ENCODE measurements at regions not wholly inside any gene's neighbourhood (a gene's known extent, or its start where the extent isn't known, plus 50 kb on each side); places are given as distances from the start of the nearest gene placed in this dataset.
"Not testable (repeated sequence)": the region's sequence is repeated elsewhere in the genome, so short reads cannot be mapped to it uniquely, and the experiment has no call there.

DNA sequence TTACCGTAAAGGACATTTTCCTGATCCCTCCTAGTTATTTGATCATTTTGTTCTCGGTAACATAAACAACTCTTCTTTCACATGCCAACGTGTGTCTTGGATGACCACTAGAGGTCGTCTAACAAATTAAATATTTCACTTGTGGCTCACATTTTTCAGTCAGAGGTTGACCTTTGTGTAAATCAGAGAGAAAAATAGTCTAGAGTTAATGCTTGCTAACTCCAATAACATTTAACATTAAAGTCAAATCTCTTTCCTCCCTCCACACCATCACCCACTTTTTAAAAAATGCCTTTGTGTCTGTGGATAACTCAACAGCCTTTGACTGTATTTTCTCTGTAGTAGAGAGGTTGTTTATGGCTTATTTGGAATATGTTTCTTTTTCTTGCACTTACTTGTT lies 220.5 kb upstream of the B3GALT2 start:
- peak; percentile 79 for DNase-seq

DNA sequence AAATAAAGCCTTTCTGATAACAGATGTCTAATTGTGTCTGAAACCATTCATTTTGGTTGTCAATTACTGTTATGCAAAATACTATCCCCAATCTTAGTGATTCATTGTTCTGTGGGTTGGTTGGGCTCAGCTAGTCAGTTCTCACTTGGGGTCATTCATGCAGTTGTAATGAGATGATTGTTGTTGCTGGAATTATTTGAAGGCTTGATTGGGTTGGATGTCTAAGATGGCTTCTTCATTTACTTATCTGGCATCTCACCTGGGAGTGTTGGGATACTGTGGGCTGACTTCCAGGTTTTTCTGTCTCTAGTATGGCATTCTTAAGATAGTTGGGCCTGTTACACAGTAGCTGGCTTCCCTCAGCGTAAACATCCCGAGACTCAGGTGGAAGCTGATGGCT lies 217.8 kb upstream of the B3GALT2 start:
- peak; percentile 28 for DNase-seq

DNA sequence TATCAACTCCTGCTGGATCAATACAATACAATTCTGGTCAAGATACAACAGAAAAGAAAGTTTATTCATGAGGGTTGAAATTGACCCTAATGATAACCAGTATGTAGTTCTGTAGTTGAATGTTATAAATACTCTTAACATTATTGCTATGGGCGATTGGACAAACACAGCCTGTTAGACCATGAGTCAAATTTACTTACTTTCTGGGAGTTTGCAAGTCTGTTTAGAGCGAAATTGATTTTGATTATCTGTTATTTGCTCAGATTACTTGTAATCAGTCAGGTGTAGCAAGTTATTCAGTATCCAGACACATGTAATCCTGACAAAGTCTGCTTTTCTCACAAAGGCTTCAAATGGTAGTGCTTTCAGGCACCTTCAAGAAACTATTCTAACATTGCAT lies 216.6 kb upstream of the B3GALT2 start:
- DNase-seq, result peak; percentile 41

DNA sequence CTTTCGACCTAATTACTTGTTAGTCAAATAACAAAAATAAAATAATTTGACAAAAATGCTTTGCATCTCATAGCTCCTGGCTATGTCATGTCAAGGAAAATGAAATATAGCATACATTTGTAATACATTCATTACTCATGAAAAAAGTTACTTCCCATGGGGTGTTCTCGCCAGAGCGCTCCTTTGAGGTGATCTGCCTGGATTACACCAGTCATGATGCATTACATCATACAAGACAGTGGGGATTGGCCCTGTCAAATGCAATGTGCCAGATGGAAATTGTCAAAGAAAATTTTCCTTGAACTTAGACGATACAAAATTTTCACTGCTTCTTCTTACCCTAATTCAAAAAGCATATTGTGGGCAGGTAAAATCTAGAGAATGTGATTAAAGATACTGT lies 215.6 kb upstream of the B3GALT2 start:
- DNase-seq, result no peak

DNA sequence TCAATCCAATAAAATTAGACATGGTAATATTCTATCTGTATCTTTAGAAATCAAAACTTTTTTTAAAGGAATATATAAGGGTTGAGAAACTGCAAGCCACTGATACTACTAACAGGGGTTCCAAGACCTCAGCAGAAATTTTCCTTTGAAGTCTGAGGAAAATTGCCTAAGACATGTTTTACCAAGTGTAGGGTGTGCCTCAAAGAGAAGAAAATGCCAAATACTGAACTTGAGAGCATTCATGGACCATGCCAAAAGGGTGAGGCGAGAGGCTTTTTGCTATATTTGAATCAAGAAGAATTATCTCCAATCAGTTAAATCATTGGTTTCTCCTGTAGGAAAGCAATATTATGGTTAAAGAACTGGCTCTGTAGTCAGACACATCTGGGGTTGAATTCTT lies 207.9 kb upstream of the B3GALT2 start:
- no peak for DNase-seq

DNA sequence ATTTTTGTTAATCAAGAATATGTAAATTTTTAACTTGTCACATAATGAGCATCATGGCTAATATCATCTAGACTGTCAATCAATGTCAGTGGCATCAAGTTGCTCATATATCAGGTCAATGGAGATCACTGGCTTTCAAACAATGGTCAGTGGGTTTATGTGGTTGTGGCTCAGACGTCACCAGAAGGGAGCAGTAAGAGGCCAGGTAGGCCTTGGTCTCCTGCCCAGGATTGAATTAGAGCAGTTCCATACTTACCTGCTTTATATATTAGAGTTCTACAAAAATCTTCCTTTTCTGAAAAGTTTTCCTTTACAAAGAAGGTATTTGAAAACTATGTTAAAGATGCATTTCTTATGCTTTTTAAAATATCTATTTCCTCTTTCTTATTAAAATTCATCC lies 206.3 kb upstream of the B3GALT2 start:
- DNase-seq, result no peak

DNA sequence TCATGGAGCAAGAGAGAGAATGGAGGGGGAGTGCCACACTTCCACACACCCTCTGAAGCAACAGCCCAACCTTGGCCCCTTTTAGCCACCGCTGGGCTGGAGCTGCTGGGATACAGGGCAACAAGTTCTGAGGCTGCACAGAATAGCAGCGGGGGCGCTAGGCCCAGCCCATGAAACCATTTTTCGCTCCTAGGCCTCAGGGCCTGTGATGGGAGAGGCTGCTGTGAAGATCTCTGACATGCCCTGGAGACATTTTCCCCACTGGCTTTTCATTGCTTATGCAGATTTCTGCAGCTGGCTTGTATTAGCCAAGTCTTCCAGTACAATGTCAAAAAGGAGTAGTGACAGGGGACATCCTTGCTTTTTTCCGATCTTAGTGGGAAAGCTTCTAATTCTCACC lies 202.3 kb upstream of the B3GALT2 start:
- no peak for DNase-seq

DNA sequence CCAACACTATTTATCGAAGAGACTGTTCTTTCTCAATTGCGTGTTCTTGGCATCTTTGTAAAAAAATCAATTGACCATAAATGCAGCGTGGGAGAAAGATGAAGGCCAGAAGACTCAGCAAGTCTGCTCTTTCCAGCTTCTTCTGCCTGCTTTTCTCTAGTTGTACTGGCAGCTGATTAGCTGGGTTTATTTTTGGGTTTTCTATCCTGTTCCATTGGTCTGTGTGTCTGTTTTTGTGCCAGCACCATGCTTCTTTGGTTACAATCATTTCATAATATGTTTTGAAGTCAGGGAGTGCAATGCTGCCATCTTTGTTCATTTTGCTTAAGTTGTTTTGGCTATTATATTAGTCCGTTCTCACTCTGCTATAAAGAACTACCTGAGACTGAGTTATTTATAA lies 201.8 kb upstream of the B3GALT2 start:
- DNase-seq, result no peak

DNA sequence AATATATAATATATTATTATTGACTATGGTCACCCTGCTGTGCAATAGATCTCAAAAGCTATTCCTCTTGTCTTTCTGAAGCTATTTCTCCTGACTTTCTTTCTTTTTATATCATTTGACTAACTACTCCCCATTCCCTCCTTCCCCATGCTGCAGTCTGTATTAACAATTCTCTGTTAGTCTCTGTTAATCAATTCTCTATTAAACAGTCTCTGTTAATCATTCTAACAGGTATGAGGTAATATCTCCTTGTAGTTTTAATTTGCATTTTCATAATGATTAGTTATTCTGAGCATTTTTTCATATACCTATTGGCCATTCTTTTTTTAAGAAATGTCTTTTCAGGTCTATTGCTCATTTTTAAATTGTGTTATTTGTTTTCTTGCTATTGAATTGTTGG lies 201.0 kb upstream of the B3GALT2 start:
- DNase-seq, result no peak

DNA sequence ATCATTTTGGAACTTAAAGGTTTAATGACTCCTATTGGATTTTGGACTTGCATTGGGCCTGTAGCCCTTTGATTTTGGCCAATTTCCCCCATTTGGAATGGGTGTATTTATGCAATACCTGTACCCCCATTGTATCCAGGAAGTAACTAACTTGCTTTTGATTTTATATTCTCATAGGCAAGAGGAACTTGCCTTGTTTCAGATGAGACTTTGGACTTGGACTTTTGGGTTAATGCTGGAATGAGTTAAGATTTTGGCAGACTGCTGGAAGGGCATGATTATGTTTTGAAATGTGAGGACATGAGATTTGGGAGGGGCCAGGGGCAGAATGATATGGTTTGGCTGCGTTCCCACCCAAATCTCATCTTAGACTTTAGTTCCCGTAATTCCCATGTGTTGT lies 192.0 kb upstream of the B3GALT2 start:
- DNase-seq, result not testable (repeated sequence)

DNA sequence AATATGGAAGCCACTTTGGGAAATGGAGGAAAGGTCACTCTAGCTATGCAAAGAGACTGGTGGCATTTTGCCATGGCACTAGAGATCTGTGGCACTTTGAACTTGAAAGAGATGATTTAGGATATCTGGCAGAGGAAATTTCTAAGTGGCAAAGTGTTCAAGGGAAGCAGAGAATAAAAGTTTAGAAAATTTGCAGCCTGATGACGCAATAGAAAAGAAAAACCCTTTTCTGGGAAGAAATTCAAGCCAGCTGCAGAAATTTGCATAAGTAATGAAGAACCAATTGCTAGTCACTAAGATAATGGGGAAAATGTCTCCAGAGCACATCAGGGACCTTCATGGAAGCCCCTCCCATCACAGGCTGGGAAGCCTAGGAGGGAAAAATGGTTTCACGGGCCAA lies 191.1 kb upstream of the B3GALT2 start:
- DNase-seq, result no peak

DNA sequence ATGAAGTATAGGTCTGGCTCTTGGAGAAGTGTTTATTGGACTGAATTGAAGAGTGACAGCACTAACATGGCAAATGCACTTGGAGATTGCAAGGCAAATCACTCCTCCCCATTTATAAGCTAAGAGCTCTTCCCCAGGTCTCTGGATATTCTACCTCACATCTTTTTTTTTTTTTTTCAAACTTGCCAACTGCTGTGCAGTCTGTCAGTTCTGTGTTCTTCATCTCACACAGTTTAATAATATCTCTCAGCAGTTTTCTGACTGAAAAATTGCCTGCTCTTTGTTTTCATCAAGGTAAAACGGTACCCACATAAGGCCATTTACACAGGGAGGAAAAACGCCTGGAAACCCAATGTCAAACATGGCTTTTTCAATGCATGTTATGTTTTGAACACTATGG lies 186.1 kb upstream of the B3GALT2 start:
- no peak for DNase-seq

DNA sequence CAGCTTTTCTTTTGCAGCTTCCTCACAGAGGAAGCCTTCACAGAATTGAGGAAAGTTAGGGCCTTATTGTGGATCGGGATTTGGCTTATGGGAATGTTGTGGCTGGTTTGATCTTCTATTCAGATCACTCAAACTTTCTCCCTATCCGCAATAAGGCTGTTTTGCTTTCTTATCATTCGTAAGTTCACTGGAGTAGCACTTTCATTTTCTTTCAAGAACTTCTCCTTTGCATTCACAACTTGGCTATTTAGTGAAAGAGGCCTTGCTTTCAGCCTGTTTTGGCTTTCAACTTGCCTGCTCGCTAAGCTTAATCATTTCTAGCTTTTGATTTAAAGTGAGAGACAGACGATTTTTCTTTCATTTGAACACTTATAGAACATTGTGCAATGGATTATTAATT lies 181.9 kb upstream of the B3GALT2 start:
- DNase-seq, result no peak

DNA sequence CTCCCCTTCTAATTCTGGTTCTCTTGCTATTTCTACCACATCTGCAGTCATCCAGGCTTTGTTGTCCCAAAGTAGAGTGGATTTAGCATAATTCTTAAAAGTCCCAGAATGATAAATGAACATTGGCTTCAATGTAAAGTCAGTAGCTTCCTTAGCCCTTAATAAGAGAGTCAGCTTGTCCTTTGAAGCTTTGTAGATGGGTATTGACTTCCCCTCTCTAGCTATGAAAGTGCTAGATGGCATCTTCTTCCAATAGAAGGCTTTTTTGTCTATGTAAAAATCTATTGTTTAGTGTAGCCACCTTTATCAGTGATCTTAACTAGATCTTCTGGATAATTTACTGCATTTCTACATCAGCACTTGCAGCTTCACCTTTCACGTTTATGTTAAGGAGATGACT lies 181.4 kb upstream of the B3GALT2 start:
- DNase-seq, result no peak

DNA sequence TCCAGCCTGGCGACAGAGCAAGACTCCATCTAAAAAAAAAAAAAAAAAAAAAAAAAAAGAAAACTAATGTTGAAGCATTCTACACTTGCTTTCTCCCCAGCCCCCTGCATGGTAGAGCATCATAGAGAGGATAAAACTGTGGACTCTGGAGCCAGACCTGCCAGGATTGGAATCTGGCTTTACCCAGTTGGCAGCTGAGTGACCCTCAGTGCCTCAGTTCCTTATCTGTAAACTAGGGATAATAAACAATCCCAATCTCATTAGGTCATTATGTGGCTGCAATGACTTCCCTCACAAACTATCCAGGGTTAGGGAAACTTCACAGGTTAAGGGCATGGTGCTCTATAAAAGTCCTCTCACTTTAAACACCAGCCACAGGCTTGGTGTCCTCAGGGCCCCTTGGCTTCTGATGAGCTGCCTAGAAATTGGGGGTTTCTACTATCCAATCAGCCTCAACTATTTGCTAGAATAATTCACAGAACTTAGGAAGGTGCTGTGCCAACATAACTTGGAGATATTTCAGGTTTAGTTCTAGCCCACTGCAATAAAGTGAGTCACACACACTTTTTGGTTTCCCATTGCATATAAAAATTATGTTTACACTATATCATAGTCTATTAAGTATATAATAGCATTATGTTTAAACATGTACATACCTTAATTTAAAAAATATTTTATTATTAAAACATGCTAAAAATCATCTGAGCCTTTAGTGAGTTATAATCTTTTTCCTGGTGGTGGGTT lies 180.5 kb upstream of the B3GALT2 start:
- no peak for DNase-seq

DNA sequence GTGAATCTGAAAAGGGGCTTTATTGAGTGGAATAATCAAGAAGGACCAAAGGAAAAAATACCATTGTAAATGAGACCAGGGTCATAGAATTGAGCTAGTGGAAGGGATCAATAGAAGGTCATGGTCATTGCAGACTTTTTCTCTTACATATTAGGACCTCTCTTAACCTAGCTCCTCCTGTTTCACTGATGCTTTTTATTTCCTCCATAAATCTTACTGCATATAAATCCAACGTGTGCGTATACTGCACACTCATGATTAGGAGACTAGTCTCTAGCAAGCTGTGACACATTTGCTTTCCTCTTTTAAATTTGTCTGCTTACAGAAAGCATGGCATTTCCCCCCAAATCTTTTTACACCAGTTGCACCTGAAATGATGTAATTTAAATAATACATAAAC lies 179.6 kb upstream of the B3GALT2 start:
- DNase-seq, result no peak

DNA sequence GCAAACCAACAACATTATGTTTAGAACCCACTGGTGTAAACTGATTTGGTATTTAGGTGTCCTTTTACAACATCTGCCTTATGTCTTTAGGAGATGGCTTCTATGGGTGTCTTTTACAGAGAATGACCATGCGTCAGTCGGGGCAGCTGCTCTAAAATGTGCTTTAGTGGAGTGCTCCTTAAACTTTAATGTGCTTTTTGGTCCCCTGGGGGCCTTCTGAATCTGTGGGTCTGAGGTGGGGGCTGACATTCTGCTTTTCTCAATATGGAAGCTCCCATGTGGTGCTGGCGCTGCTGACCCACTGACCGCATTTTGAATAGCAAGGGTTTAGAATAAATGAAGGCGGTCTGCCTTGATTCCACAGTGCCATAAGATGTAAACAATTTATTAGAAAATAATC lies 173.2 kb upstream of the B3GALT2 start:
- no peak for DNase-seq

DNA sequence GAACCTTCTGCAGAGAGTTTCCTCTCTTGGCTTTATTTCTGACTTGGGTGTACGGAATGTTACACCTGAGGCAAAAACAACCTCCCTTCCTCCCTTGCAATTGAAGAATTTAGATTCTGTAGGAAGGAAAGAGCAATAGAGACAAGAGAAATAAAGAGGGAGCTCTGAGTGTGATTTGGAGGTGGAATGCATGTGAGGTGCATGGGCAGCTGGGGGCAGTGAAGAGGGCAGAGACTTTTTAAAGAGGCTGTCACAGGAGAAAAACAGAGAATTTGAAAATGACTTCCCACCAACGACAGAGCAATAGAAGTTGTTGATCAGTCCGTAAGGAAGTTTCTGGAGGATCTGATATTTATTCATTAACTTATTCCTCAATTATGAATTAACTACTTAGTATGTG lies 172.0 kb upstream of the B3GALT2 start:
- no peak for DNase-seq

DNA sequence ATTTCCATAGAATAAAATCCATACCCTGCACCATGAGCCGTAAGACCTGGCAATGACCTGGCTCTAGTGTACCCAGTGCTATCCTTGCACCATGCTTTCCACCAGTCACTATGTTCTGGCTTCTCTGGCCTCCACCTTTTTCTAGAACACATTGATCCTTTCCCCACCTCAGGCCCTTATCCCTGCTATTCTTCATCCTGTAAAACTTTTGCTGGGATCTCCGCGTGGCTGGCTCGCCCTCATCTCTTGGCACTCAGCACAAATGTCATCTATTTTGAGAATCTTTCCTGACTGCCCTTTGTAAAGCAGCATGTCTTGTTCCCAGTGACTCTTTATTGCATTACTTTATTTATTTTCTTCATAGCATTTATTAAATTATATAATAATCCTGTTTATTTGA lies 169.8 kb upstream of the B3GALT2 start:
- DNase-seq, result no peak

DNA sequence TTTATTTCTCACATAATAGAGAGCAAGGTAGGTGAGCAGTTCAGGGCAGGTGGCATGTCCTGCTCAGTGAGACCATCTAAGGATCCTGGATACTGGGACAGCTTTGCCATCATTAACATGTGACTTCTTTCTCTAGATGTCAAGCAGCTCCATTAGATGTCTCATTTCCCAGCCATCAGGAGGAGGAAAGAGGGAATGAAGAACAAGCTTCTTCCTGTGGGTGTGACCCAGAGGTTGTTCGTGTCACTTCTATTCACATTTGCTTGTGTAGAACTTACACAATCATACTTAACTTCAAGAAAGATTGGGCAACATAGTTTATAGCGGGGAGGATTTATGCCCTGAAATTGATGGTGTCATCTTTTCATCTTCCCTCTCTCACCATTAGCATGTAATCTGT lies 169.2 kb upstream of the B3GALT2 start:
- no peak for DNase-seq

DNA sequence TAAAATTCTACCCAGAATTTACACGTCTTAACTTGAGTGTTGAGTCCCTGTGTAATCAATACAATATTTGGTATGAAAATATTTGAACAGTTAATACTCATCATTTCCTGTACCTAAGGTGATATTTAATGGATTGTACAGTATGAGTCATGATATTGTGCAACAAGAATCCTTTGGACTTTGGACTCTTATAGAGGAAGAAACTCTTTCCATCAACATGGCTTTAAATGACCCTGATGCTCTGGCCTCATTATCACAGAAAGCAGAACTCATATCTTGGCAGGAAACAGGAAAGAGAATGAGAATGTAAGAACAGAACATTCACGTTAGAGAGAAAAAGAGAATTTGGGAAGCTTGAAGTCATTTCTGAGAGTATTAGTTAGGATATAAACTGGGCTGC lies 168.8 kb upstream of the B3GALT2 start:
- DNase-seq, result peak; percentile 12

DNA sequence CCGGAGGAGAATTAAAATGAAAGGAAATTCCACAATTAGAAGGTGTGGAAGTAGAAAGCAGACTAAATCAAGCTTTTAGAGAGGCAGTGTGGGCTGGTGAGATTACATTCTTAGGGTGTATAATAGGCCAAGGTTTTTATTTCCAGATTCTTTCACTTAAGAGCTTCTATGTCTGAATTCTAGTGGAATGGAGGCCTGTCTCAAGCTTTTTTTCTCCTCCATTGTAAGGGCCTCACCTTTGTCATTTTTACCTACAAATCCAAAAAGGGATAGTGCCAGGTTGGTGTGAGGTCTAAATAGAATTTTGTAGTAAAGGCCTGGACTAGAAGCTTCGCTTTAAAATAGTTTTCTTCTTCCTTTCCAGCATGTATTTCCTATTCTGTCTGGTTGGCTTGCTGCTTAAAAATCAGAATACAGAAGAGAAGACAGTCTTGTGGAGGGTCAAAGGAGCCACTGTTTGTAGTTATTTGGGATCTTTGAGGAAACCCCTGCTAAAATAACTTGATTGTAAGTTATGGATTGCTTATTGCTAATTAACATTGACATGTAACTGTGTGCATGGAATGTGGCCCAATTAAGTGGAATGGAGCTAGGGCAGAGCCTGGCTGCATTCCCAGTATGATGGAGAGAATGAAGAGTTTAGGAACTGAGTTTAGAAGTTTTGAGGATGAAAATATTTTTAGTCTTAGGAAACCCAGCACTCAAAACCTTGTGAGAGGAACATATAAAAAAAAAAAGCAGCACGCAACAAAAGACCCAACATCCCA lies 162.5 kb upstream of the B3GALT2 start:
- peak; percentile 25 for DNase-seq

DNA sequence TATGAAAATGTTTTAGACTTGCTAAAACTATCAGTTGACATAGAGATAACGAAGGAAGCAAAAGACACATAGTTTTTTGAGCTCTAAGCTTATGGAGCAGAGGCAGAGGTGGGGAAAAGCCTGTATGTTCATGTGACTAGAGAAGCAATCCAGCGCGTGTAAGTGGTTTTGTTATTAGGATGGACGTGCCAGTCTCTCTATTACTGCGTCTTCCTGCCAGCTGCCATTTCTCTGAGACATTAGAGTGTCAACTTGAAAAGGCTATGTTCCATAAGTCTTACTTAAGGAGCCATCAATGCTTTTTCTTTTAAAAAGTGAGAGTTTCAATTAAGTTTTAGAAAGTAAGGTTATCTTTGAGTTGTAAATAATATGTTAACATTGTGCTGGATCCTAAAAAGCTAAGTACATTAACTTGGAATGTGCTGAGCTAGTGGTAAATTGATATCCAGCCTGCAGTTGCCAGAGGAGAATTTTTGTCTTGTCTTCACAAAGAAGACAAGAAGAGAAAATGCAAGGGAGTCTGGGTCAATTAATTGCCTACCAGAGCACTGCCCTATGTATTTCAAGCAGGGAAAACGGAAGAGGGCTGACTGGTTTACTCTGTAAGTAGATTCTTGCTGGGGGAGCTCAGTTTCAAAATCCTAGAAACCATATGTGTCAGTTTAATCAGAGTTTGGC lies 161.8 kb upstream of the B3GALT2 start:
- DNase-seq, result peak; percentile 25

DNA sequence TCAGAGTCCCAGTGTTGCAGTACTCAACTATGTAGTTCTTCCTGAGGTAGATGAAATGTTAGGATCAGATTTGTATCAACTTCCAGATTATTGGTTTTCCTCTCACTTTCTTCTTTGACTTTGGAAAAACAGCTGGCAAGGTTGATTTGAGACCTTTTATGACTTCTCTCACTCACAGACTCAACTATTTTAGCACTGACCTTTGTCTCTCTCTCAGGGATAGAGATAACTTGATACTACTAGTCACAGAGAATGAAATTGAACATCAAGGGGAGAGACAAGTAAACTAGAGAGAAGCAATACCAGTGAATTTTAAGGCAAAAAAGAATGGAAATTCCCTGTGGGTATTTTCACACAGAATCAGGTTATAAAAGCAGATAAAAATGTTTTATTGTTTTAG lies 159.7 kb upstream of the B3GALT2 start:
- DNase-seq, result no peak
